Epithelial cell of proximal tubule (primary cell): ENCODE measurements at regions not wholly inside any gene's neighbourhood (a gene's known extent, or its start where the extent isn't known, plus 50 kb on each side); places are given as distances from the start of the nearest gene placed in this dataset.
"Not testable (repeated sequence)": the region's sequence is repeated elsewhere in the genome, so short reads cannot be mapped to it uniquely, and the experiment has no call there.

Experiments
- DNase-seq: peaks from one replicate; pipeline ENCODE4 v3.0.0-alpha.2; 2011; ENCODE audit warnings: low read depth
- H3K4me3 ChIP-seq: 2 replicates; pipeline ENCODE4 v1.5.1; 2011; ENCODE audit warnings: low read depth, mild to moderate bottlenecking, low read length
- CTCF ChIP-seq: conservative IDR thresholded peaks from 2 replicates; pipeline ENCODE4 v1.5.1; 2012; ENCODE audit warnings: low read depth, mild to moderate bottlenecking, low read length

- H3K4me3 ChIP-seq = no peak overlapping the region
- no peak for DNase-seq
- TF ChIP-seq CTCF = no peak
These were observed 339.5 kb upstream of the EDIL3 start for GRCh38 chr5:84724181-84724580.

- DNase-seq = no peak
- H3K4me3 ChIP-seq = no peak overlapping the region
- no peak for TF ChIP-seq CTCF
These were observed 333.7 kb upstream of the EDIL3 start for GRCh38 chr5:84718377-84718776.

- DNase-seq = no peak
- H3K4me3 ChIP-seq = no peak overlapping the region
- no peak for TF ChIP-seq CTCF
These were observed 331.0 kb upstream of the EDIL3 start for GRCh38 chr5:84715686-84716085.

GRCh38 chr5:84715091-84715490, 330.4 kb upstream of the EDIL3 start:
- no peak for DNase-seq
- no peak for TF ChIP-seq CTCF

GRCh38 chr5:84709075-84709474, 324.4 kb upstream of the EDIL3 start:
- no peak for TF ChIP-seq CTCF
- no peak for DNase-seq

More at GRCh38 chr5:84715091-84715490, 330.4 kb upstream of the EDIL3 start:
- no peak overlapping the region for H3K4me3 ChIP-seq

GRCh38 chr5:84706678-84707641, 322.3 kb upstream of the EDIL3 start:
- TF ChIP-seq CTCF = no peak
- H3K4me3 ChIP-seq = no peak overlapping the region
- DNase-seq = no peak

More at GRCh38 chr5:84709075-84709474, 324.4 kb upstream of the EDIL3 start:
- H3K4me3 ChIP-seq = no peak overlapping the region

- H3K4me3 ChIP-seq, DNase-seq: not testable (repeated sequence)
These were observed 315.9 kb upstream of the EDIL3 start for GRCh38 chr5:84700545-84700944.
